Adrenal gland (tissue), 5 donors: ENCODE measurements at regions not wholly inside any gene's neighbourhood (a gene's known extent, or its start where the extent isn't known, plus 50 kb on each side); places are given as distances from the start of the nearest gene placed in this dataset.

Source experiments
- CTCF ChIP-seq, 6 experiments: fragments of 450-650 bp in 4 of 6; fragments of 200-600 bp in 2 of 6; sonication (generic) in 1 of 6; IDR thresholded peaks; 1 replicate in 5 of 6; 2 replicates in 1 of 6; pipeline versions ENCODE4 v1.5.1 to v1.8.0; 2016 to 2021; ENCODE audit warnings: antibody characterized with exemption in 6 of 6, mild to moderate bottlenecking in 2 of 6, moderate library complexity in 1 of 6
- POLR2A ChIP-seq, 2 donors: fragments of 450-650 bp; IDR thresholded peaks; one replicate each; pipeline ENCODE4 v1.6.1; 2017; ENCODE audit warnings: antibody characterized with exemption in 2 of 2, mild to moderate bottlenecking in 2 of 2, moderate library complexity in 1 of 2
- donor health status: DM: no; HTN: no; CAD: no.

DNA sequence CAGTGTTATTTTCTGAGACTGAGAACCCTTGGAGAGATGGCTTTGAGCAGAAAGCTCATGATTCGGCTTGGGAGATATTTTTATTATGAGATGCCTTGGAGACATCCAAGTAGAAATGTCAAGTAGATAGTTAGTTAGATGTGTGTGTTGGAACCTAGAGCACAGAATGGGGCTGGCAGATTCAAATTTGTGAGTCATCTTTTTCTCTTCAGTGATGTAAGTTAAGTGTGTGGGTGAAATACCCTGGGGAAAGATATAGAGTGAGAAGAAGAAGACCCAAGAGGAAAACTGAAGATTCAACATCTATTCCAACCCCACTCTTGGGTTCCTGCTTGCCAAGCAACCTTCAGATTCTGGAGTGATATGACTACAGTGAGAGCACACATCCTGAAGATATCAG, 580.8 kb upstream of the AMOT start:
- no peak for TF ChIP-seq CTCF (IDR thresholded peaks at IDR 0.05)
- TF ChIP-seq POLR2A (IDR thresholded peaks at IDR 0.05): no peak
